ENCODE measurements at regions not wholly inside any gene's neighbourhood (a gene's known extent, or its start where the extent isn't known, plus 50 kb on each side); places are given as distances from the start of the nearest gene placed in this dataset.

- H3K4me3 ChIP-seq (ENCODE audit: low read depth in 1 of 2, low read length in 2 of 2): no peak overlapping the region
- H3K27me3 ChIP-seq (ENCODE audit: control insufficient read depth in 1 of 2, insufficient read depth in 2 of 2, low read length in 2 of 2): no peaks in the 10 kb centered on the region
- H3K4me1 ChIP-seq (ENCODE audit: control insufficient read depth in 1 of 2, insufficient read depth in 2 of 2, low read length in 2 of 2): no peaks in the 10 kb centered on the region
- no peak overlapping the region for H3K9ac ChIP-seq (ENCODE audit: low read depth in 1 of 2, low read length in 2 of 2)
- H3K9me3 ChIP-seq (ENCODE audit: control insufficient read depth in 1 of 2, low read length in 2 of 2): no peaks in the 10 kb centered on the region
- H3K36me3 ChIP-seq (ENCODE audit: control insufficient read depth in 1 of 2, insufficient read depth in 2 of 2, low read length in 2 of 2): no peaks in the 10 kb centered on the region
- no peak overlapping the region for H3K27ac ChIP-seq (ENCODE audit: low read depth, low read length)
Measured at GRCh38 chr15:95261546-95261945, 1030.2 kb downstream of the MCTP2 start.

DNA sequence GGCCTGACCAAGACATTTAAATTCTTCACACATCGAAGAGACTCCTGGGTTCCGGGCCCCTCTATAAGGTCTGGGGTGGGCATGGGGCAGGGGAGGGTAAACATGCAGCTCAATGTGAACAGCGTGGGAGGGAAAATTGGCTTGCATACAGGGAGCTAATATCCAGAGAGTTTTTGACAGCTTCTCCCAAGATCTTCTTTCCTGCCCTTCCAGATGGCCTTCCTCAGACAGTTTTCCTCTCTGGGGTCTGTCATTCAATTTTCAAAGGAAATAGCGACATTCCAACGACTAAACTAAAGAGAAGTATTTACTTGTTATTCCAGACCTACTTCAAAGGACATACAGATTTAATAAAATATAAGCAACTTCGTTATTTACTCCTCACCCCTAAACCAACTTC, 1030.6 kb downstream of the MCTP2 start:
- Histone ChIP-seq H3K9me3 (ENCODE audit: control insufficient read depth in 1 of 2, low read length in 2 of 2) (no peaks in the 10 kb centered on the region), H3K4me3 (ENCODE audit: low read depth in 1 of 2, low read length in 2 of 2) (no peak overlapping the region), H3K4me1 (ENCODE audit: control insufficient read depth in 1 of 2, insufficient read depth in 2 of 2, low read length in 2 of 2) (no peaks in the 10 kb centered on the region), H3K36me3 (ENCODE audit: control insufficient read depth in 1 of 2, insufficient read depth in 2 of 2, low read length in 2 of 2) (no peaks in the 10 kb centered on the region), H3K27ac (ENCODE audit: low read depth, low read length) (no peak overlapping the region), H3K9ac (ENCODE audit: low read depth in 1 of 2, low read length in 2 of 2) (no peak overlapping the region), H3K27me3 (ENCODE audit: control insufficient read depth in 1 of 2, insufficient read depth in 2 of 2, low read length in 2 of 2) (no peaks in the 10 kb centered on the region)

DNA sequence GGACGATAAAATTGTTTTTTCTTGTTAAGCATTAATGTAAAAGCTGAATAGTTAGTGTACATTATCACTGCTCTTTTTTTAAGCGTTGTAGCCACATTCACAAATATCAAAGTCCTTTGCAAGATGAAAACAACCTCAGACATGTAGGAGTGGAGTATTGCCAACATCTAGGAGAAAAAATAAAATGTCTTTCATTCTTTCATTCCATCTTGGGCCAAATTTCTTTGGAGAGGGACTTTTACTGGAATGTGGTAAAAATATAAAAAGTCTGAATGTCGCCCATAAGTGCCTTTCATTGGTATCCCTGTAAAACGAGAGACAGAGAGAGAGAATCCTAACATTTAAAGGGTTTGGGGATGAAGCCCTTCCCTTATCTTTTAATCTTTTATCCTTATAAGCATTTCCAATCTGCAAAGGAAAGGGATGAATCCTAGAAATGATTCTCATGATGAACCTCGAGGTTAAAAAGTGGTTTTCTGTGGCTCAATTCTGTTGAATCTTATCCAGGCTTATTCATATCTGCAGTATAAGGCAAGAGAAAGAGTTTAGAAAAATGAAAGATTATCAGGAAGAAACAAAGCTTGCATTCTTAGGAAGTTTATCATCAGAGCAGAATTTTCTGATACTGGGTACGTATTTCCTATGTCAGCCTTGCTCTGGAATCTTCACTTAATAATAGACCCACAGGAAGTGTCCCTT, 1031.7 kb downstream of the MCTP2 start:
- no peak overlapping the region for H3K4me3 ChIP-seq (ENCODE audit: low read depth in 1 of 2, low read length in 2 of 2)
- H3K27ac ChIP-seq (ENCODE audit: low read depth, low read length): no peak overlapping the region
- H3K9ac ChIP-seq (ENCODE audit: low read depth in 1 of 2, low read length in 2 of 2): no peak overlapping the region
- no peaks in the 10 kb centered on the region for H3K9me3 ChIP-seq (ENCODE audit: control insufficient read depth in 1 of 2, low read length in 2 of 2)
- no peaks in the 10 kb centered on the region for H3K4me1 ChIP-seq (ENCODE audit: control insufficient read depth in 1 of 2, insufficient read depth in 2 of 2, low read length in 2 of 2)
- H3K36me3 ChIP-seq (ENCODE audit: control insufficient read depth in 1 of 2, insufficient read depth in 2 of 2, low read length in 2 of 2): no peaks in the 10 kb centered on the region
- no peaks in the 10 kb centered on the region for H3K27me3 ChIP-seq (ENCODE audit: control insufficient read depth in 1 of 2, insufficient read depth in 2 of 2, low read length in 2 of 2)

- Histone ChIP-seq H3K27me3 (ENCODE audit: control insufficient read depth in 1 of 2, insufficient read depth in 2 of 2, low read length in 2 of 2) (no peaks in the 10 kb centered on the region), H3K36me3 (ENCODE audit: control insufficient read depth in 1 of 2, insufficient read depth in 2 of 2, low read length in 2 of 2) (no peaks in the 10 kb centered on the region), H3K27ac (ENCODE audit: low read depth, low read length) (no peak overlapping the region), H3K4me1 (ENCODE audit: control insufficient read depth in 1 of 2, insufficient read depth in 2 of 2, low read length in 2 of 2) (no peaks in the 10 kb centered on the region), H3K9me3 (ENCODE audit: control insufficient read depth in 1 of 2, low read length in 2 of 2) (no peaks in the 10 kb centered on the region), H3K9ac (ENCODE audit: low read depth in 1 of 2, low read length in 2 of 2) (no peak overlapping the region), H3K4me3 (ENCODE audit: low read depth in 1 of 2, low read length in 2 of 2) (no peak overlapping the region)
Measured at GRCh38 chr15:95263751-95264150, 1032.4 kb downstream of the MCTP2 start.

GRCh38 chr15:95265419-95265997, 1034.1 kb downstream of the MCTP2 start:
- no peaks in the 10 kb centered on the region for H3K9me3 ChIP-seq (ENCODE audit: control insufficient read depth in 1 of 2, low read length in 2 of 2)
- H3K4me1 ChIP-seq (ENCODE audit: control insufficient read depth in 1 of 2, insufficient read depth in 2 of 2, low read length in 2 of 2): no peaks in the 10 kb centered on the region
- no peak overlapping the region for H3K9ac ChIP-seq (ENCODE audit: low read depth in 1 of 2, low read length in 2 of 2)
- no peaks in the 10 kb centered on the region for H3K27me3 ChIP-seq (ENCODE audit: control insufficient read depth in 1 of 2, insufficient read depth in 2 of 2, low read length in 2 of 2)
- H3K36me3 ChIP-seq (ENCODE audit: control insufficient read depth in 1 of 2, insufficient read depth in 2 of 2, low read length in 2 of 2): no peaks in the 10 kb centered on the region
- no peak overlapping the region for H3K4me3 ChIP-seq (ENCODE audit: low read depth in 1 of 2, low read length in 2 of 2)
- H3K27ac ChIP-seq (ENCODE audit: low read depth, low read length): no peak overlapping the region

DNA sequence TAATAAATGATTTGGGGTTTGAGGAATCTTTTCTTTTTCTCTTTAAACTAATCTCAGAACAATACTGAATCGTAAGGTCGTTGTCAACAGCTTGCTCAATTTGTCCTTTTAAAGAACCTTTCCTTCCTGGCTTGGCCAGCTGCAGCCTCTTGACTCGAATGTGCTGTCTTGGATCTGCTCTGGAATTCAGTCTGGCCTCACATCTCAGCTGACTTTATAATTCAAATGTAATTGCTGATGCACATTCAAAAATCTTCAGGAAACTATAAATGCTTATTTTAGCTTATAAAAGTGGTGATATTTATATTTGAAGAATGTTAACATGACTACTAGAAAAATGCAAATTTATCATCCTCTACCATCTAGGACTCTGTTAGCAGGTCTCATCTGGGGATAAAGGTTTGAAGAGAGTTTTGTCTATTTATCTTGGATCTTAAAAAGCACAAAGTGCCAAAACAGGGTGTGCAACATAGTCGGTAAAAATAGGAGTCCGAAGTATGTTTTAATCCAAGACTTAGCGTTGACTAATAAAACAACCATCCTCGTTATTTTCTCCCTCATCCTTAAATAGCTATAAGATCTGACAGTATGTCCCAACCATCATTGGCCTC, 1035.2 kb downstream of the MCTP2 start:
- H3K4me3 ChIP-seq (ENCODE audit: low read depth in 1 of 2, low read length in 2 of 2): no peak overlapping the region
- H3K27me3 ChIP-seq (ENCODE audit: control insufficient read depth in 1 of 2, insufficient read depth in 2 of 2, low read length in 2 of 2): no peaks in the 10 kb centered on the region
- no peak overlapping the region for H3K9ac ChIP-seq (ENCODE audit: low read depth in 1 of 2, low read length in 2 of 2)
- H3K36me3 ChIP-seq (ENCODE audit: control insufficient read depth in 1 of 2, insufficient read depth in 2 of 2, low read length in 2 of 2): no peaks in the 10 kb centered on the region
- H3K27ac ChIP-seq (ENCODE audit: low read depth, low read length): no peak overlapping the region
- H3K4me1 ChIP-seq (ENCODE audit: control insufficient read depth in 1 of 2, insufficient read depth in 2 of 2, low read length in 2 of 2): no peaks in the 10 kb centered on the region
- H3K9me3 ChIP-seq (ENCODE audit: control insufficient read depth in 1 of 2, low read length in 2 of 2): no peaks in the 10 kb centered on the region

GRCh38 chr15:95267481-95267880, 1036.1 kb downstream of the MCTP2 start:
- H3K27me3 ChIP-seq (ENCODE audit: control insufficient read depth in 1 of 2, insufficient read depth in 2 of 2, low read length in 2 of 2): no peaks in the 10 kb centered on the region
- H3K9ac ChIP-seq (ENCODE audit: low read depth in 1 of 2, low read length in 2 of 2): no peak overlapping the region
- no peaks in the 10 kb centered on the region for H3K4me1 ChIP-seq (ENCODE audit: control insufficient read depth in 1 of 2, insufficient read depth in 2 of 2, low read length in 2 of 2)
- no peaks in the 10 kb centered on the region for H3K36me3 ChIP-seq (ENCODE audit: control insufficient read depth in 1 of 2, insufficient read depth in 2 of 2, low read length in 2 of 2)
- H3K9me3 ChIP-seq (ENCODE audit: control insufficient read depth in 1 of 2, low read length in 2 of 2): no peaks in the 10 kb centered on the region
- no peak overlapping the region for H3K27ac ChIP-seq (ENCODE audit: low read depth, low read length)
- H3K4me3 ChIP-seq (ENCODE audit: low read depth in 1 of 2, low read length in 2 of 2): no peak overlapping the region

- no peak overlapping the region for H3K4me3 ChIP-seq (ENCODE audit: low read depth in 1 of 2, low read length in 2 of 2)
- no peaks in the 10 kb centered on the region for H3K27me3 ChIP-seq (ENCODE audit: control insufficient read depth in 1 of 2, insufficient read depth in 2 of 2, low read length in 2 of 2)
- no peaks in the 10 kb centered on the region for H3K36me3 ChIP-seq (ENCODE audit: control insufficient read depth in 1 of 2, insufficient read depth in 2 of 2, low read length in 2 of 2)
- no peak overlapping the region for H3K9ac ChIP-seq (ENCODE audit: low read depth in 1 of 2, low read length in 2 of 2)
- H3K9me3 ChIP-seq (ENCODE audit: control insufficient read depth in 1 of 2, low read length in 2 of 2): no peaks in the 10 kb centered on the region
- no peak overlapping the region for H3K27ac ChIP-seq (ENCODE audit: low read depth, low read length)
- no peaks in the 10 kb centered on the region for H3K4me1 ChIP-seq (ENCODE audit: control insufficient read depth in 1 of 2, insufficient read depth in 2 of 2, low read length in 2 of 2)
Measured at GRCh38 chr15:95269242-95270183, 1038.2 kb downstream of the MCTP2 start.

- no peak overlapping the region for H3K4me3 ChIP-seq (ENCODE audit: low read depth in 1 of 2, low read length in 2 of 2)
- H3K36me3 ChIP-seq (ENCODE audit: control insufficient read depth in 1 of 2, insufficient read depth in 2 of 2, low read length in 2 of 2): no peaks in the 10 kb centered on the region
- H3K27ac ChIP-seq (ENCODE audit: low read depth, low read length): no peak overlapping the region
- H3K9ac ChIP-seq (ENCODE audit: low read depth in 1 of 2, low read length in 2 of 2): no peak overlapping the region
- no peaks in the 10 kb centered on the region for H3K27me3 ChIP-seq (ENCODE audit: control insufficient read depth in 1 of 2, insufficient read depth in 2 of 2, low read length in 2 of 2)
- H3K4me1 ChIP-seq (ENCODE audit: control insufficient read depth in 1 of 2, insufficient read depth in 2 of 2, low read length in 2 of 2): no peaks in the 10 kb centered on the region
- no peaks in the 10 kb centered on the region for H3K9me3 ChIP-seq (ENCODE audit: control insufficient read depth in 1 of 2, low read length in 2 of 2)
Measured at GRCh38 chr15:95274101-95274500, 1042.7 kb downstream of the MCTP2 start.

GRCh38 chr15:95277266-95277665, 1045.9 kb downstream of the MCTP2 start:
- Histone ChIP-seq H3K9me3 (ENCODE audit: control insufficient read depth in 1 of 2, low read length in 2 of 2) (no peaks in the 10 kb centered on the region), H3K27ac (ENCODE audit: low read depth, low read length) (no peak overlapping the region), H3K4me1 (ENCODE audit: control insufficient read depth in 1 of 2, insufficient read depth in 2 of 2, low read length in 2 of 2) (no peaks in the 10 kb centered on the region), H3K36me3 (ENCODE audit: control insufficient read depth in 1 of 2, insufficient read depth in 2 of 2, low read length in 2 of 2) (no peaks in the 10 kb centered on the region), H3K4me3 (ENCODE audit: low read depth in 1 of 2, low read length in 2 of 2) (no peak overlapping the region), H3K9ac (ENCODE audit: low read depth in 1 of 2, low read length in 2 of 2) (no peak overlapping the region), H3K27me3 (ENCODE audit: control insufficient read depth in 1 of 2, insufficient read depth in 2 of 2, low read length in 2 of 2) (no peaks in the 10 kb centered on the region)

Data from duodenal mucosa (tissue), 2 donors.